ENCODE measurements at regions not wholly inside any gene's neighbourhood (a gene's known extent, or its start where the extent isn't known, plus 50 kb on each side); places are given as distances from the start of the nearest gene placed in this dataset.
A peak's percentile ranks its signal among the peaks of the same experiment; 100 is the strongest.

- no peak overlapping the region for H3K27ac Mint-ChIP-seq
- DNase-seq, result no peak
- no peak overlapping the region for H3K4me3 Mint-ChIP-seq
- TF ChIP-seq CTCF (IDR thresholded peaks at IDR 0.05), result peak; percentile 50
- no peak for TF ChIP-seq EZH2 (IDR thresholded peaks at IDR 0.05; ENCODE audit: borderline replicate concordance, insufficient read depth, low read depth, low read length, poor library complexity, severe bottlenecking)
- H3K27me3 Mint-ChIP-seq, result peaks cover 34% of the 10 kb centered on the region
- POLR2A ChIA-PET, result no interaction called here
- no CpG with 5 or more reads among the region's 1 CpG for WGBS (ENCODE audit: insufficient coverage)
- no peaks in the 10 kb centered on the region for H3K4me1 Mint-ChIP-seq
- Histone ChIP-seq H3K4me1 (ENCODE audit: control insufficient read depth in 2 of 2, insufficient read depth in 2 of 2, low read length in 2 of 2) (no peaks in the 10 kb centered on the region), H3K9me3 (ENCODE audit: control extremely low read depth in 1 of 3, control insufficient read depth in 2 of 3, insufficient read depth in 1 of 3, low read length in 2 of 3) (peaks cover 0 to 8% (median 0%) of the 10 kb centered on the region in 3 donors), H3K4me3 (ENCODE audit: control extremely low read depth in 1 of 5, extremely low read depth in 1 of 5, insufficient read depth in 1 of 5, low read depth in 2 of 5, low read length in 4 of 5) (no peak overlapping the region), H3K27me3 (replicated peaks in 1 of 4; ENCODE audit: control extremely low read depth in 1 of 4, control insufficient read depth in 3 of 4, insufficient read depth in 4 of 4, low read length in 3 of 4) (peaks cover 0 to 8% (median 2%) of the 10 kb centered on the region in 4 experiments), H3K36me3 (replicated peaks in 1 of 2; ENCODE audit: control extremely low read depth in 1 of 2, control insufficient read depth in 1 of 2, extremely low read depth in 1 of 2, insufficient read depth in 2 of 2, low read length in 1 of 2) (no peaks in the 10 kb centered on the region), H3K4me2 (replicated peaks; ENCODE audit: low read depth, low read length, poor library complexity, severe bottlenecking) (no peak overlapping the region), H2AFZ (ENCODE audit: insufficient read depth, low read depth, low read length, poor library complexity, severe bottlenecking) (no peak overlapping the region), H4K20me1 (ENCODE audit: control insufficient read depth, insufficient read depth, low read length, poor library complexity, severe bottlenecking) (no peaks in the 10 kb centered on the region), H3K79me2 (ENCODE audit: control insufficient read depth, insufficient read depth, low read length) (no peaks in the 10 kb centered on the region), H3K27ac (ENCODE audit: low read length in 2 of 2) (no peak overlapping the region), H3K9ac (ENCODE audit: low read length) (no peak overlapping the region)
- no peak for ATAC-seq (ENCODE audit: low read depth)
- intact Hi-C loops (cut with micrococcal nuclease), result no loop called here
- CTCF ChIA-PET, result interaction anchor here (0.6 to 1.6 kb wide), 3 partner anchors 20 to 297 kb away, joined by 3 to 10 read pairs (median 4); no protein-coding TSS in a partner anchor
- peaks cover 3% of the 10 kb centered on the region for H3K9me3 Mint-ChIP-seq (ENCODE audit: insufficient read depth)
Observed at GRCh38 chr12:125203145-125203765, 138.0 kb downstream of the AACS start.

- ChIA-PET POLR2A (no interaction called here), CTCF (no interaction called here)
- H3K4me2 ChIP-seq (replicated peaks; ENCODE audit: low read depth, low read length, poor library complexity, severe bottlenecking), result no peak overlapping the region
- H3K9ac ChIP-seq (ENCODE audit: low read length), result no peak overlapping the region
- H3K36me3 ChIP-seq (replicated peaks in 1 of 2; ENCODE audit: control extremely low read depth in 1 of 2, control insufficient read depth in 1 of 2, extremely low read depth in 1 of 2, insufficient read depth in 2 of 2, low read length in 1 of 2), result no peaks in the 10 kb centered on the region
- WGBS (ENCODE audit: insufficient coverage), result 58% methylated on average over 5 of the region's 5 CpGs
- H3K9me3 ChIP-seq (ENCODE audit: control extremely low read depth in 1 of 3, control insufficient read depth in 2 of 3, insufficient read depth in 1 of 3, low read length in 2 of 3), result peaks cover 0 to 8% (median 0%) of the 10 kb centered on the region in 3 donors
- no peaks in the 10 kb centered on the region for H3K4me1 ChIP-seq (ENCODE audit: control insufficient read depth in 2 of 2, insufficient read depth in 2 of 2, low read length in 2 of 2)
- no peak for TF ChIP-seq EZH2 (IDR thresholded peaks at IDR 0.05; ENCODE audit: borderline replicate concordance, insufficient read depth, low read depth, low read length, poor library complexity, severe bottlenecking)
- TF ChIP-seq CTCF (IDR thresholded peaks at IDR 0.05), result no peak
- Mint-ChIP-seq H3K4me3 (no peak overlapping the region), H3K4me1 (no peaks in the 10 kb centered on the region), H3K27me3 (peaks cover 38% of the 10 kb centered on the region), H3K9me3 (ENCODE audit: insufficient read depth) (peaks cover 3% of the 10 kb centered on the region), H3K27ac (no peak overlapping the region)
- no peaks in the 10 kb centered on the region for H4K20me1 ChIP-seq (ENCODE audit: control insufficient read depth, insufficient read depth, low read length, poor library complexity, severe bottlenecking)
- H3K27me3 ChIP-seq (replicated peaks in 1 of 4; ENCODE audit: control extremely low read depth in 1 of 4, control insufficient read depth in 3 of 4, insufficient read depth in 4 of 4, low read length in 3 of 4), result peaks cover 0 to 7% (median 0%) of the 10 kb centered on the region in 4 experiments
- no peak for DNase-seq
- no peak overlapping the region for H3K27ac ChIP-seq (ENCODE audit: low read length in 2 of 2)
- intact Hi-C loops (cut with micrococcal nuclease), result no loop called here
- no peak overlapping the region for H3K4me3 ChIP-seq (ENCODE audit: control extremely low read depth in 1 of 5, extremely low read depth in 1 of 5, insufficient read depth in 1 of 5, low read depth in 2 of 5, low read length in 4 of 5)
- ATAC-seq (ENCODE audit: low read depth), result no peak
- H3K79me2 ChIP-seq (ENCODE audit: control insufficient read depth, insufficient read depth, low read length), result no peaks in the 10 kb centered on the region
- no peak overlapping the region for H2AFZ ChIP-seq (ENCODE audit: insufficient read depth, low read depth, low read length, poor library complexity, severe bottlenecking)
Observed at GRCh38 chr12:125205386-125205785, 140.2 kb downstream of the AACS start.

All from B cell (primary cell).